ENCODE measurements at regions not wholly inside any gene's neighbourhood (a gene's known extent, or its start where the extent isn't known, plus 50 kb on each side); places are given as distances from the start of the nearest gene placed in this dataset.

DNA sequence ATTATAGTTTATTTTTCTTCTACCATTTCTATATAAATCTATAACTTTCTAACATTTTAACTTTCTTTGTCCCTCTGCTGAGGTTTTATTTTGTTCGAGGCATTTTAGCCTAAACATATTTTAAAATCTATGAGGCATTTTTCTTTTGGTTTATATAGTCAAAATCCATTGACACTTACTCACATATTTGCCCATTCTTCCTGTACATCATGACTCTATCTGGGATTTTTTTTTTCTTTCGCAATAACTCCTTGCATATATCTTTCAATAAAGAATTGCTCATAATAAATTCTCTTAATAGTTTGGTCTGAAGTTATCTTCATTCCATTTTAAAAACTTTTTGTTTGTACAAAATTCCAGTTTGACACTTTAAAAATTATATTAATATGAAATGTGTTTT, 632.3 kb downstream of the TLE4 start:
- H3K27me3 Mint-ChIP-seq = no peaks in the 10 kb centered on the region
- H3K36me3 Mint-ChIP-seq (ENCODE audit: insufficient read depth) = no peaks in the 10 kb centered on the region
- DNase-seq (ENCODE audit: low spot score in 2 of 2) = no peak
- H3K27ac Mint-ChIP-seq (ENCODE audit: low read depth) = no peak overlapping the region
- H3K9me3 Mint-ChIP-seq = no peaks in the 10 kb centered on the region
- ATAC-seq (replicated peaks; ENCODE audit: extremely low read depth, poor library complexity, severe bottlenecking) = no peak
- H3K4me3 Mint-ChIP-seq = no peak overlapping the region
- no peaks in the 10 kb centered on the region for H3K4me1 Mint-ChIP-seq

DNA sequence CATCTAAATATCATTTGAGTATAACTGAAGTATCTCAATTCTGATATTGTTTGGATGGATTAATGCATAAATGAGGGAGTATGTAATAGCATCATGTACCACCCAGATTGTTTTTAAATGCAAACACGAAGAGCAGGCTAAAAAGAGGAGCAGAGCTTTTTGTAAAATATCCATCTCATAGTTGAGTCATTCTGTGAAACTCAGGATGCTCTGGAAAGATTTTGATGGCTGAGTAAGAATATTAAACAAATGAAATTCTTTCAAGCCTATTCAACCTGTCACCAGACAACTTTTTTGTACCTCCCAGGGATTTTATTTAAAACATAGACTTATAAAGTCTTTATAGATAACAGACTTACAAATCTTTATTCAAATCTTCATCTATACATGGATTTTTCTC, 625.9 kb downstream of the TLE4 start:
- DNase-seq (ENCODE audit: low spot score in 2 of 2) (no peak), ATAC-seq (replicated peaks; ENCODE audit: extremely low read depth, poor library complexity, severe bottlenecking) (no peak)
- H3K4me3 Mint-ChIP-seq = no peak overlapping the region
- no peaks in the 10 kb centered on the region for H3K27me3 Mint-ChIP-seq
- H3K4me1 Mint-ChIP-seq = no peaks in the 10 kb centered on the region
- H3K27ac Mint-ChIP-seq (ENCODE audit: low read depth) = no peak overlapping the region
- no peaks in the 10 kb centered on the region for H3K36me3 Mint-ChIP-seq (ENCODE audit: insufficient read depth)
- H3K9me3 Mint-ChIP-seq = no peaks in the 10 kb centered on the region

GRCh38 chr9:80191108-80191507, 619.3 kb downstream of the TLE4 start:
- H3K9me3 Mint-ChIP-seq = no peaks in the 10 kb centered on the region
- no peaks in the 10 kb centered on the region for H3K36me3 Mint-ChIP-seq (ENCODE audit: insufficient read depth)
- no peaks in the 10 kb centered on the region for H3K4me1 Mint-ChIP-seq
- H3K27me3 Mint-ChIP-seq = no peaks in the 10 kb centered on the region
- ATAC-seq (replicated peaks; ENCODE audit: extremely low read depth, poor library complexity, severe bottlenecking) = no peak
- H3K27ac Mint-ChIP-seq (ENCODE audit: low read depth) = no peak overlapping the region
- DNase-seq (ENCODE audit: low spot score in 2 of 2) = no peak
- no peak overlapping the region for H3K4me3 Mint-ChIP-seq

GRCh38 chr9:80188579-80188978, 616.8 kb downstream of the TLE4 start:
- DNase-seq (ENCODE audit: low spot score in 2 of 2) (no peak), ATAC-seq (replicated peaks; ENCODE audit: extremely low read depth, poor library complexity, severe bottlenecking) (no peak)
- H3K4me3 Mint-ChIP-seq = no peak overlapping the region
- H3K36me3 Mint-ChIP-seq (ENCODE audit: insufficient read depth) = no peaks in the 10 kb centered on the region
- H3K27me3 Mint-ChIP-seq = no peaks in the 10 kb centered on the region
- no peaks in the 10 kb centered on the region for H3K4me1 Mint-ChIP-seq
- no peaks in the 10 kb centered on the region for H3K9me3 Mint-ChIP-seq
- H3K27ac Mint-ChIP-seq (ENCODE audit: low read depth) = no peak overlapping the region

DNA sequence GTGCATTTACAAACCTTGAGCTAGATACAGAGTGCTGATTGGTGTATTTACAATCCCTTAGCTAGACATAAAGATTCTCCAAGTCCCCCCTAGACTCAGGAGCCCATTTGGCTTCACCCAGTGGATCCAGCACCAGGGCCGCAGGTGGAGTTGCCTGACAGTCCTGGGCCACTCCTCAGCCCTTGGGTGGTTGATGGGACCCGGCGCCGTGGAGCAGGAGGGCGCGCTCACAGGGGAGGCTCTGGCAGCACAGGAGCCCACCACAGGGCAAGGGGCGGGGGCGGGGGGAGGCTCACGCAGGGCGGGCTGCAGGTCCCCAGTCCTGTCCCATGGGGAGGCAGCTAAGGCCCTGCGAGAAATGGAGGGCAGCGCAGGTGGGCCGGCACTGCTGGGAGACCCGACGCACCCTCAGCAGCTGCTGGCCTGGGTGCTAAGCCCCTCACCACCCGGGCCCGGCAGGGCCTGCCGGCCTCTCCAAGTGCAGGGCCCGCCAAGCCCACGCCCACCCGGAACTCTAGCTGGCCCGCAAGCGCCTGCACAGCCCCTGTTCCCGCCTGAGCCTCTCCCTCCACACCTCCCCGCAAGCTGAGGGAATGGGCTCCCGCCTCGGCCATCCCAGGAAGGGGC, 613.5 kb downstream of the TLE4 start:
- Mint-ChIP-seq H3K9me3 (no peaks in the 10 kb centered on the region), H3K27ac (ENCODE audit: low read depth) (no peak overlapping the region), H3K4me3 (no peak overlapping the region), H3K27me3 (no peaks in the 10 kb centered on the region), H3K4me1 (no peaks in the 10 kb centered on the region), H3K36me3 (ENCODE audit: insufficient read depth) (no peaks in the 10 kb centered on the region)
- ATAC-seq (replicated peaks; ENCODE audit: extremely low read depth, poor library complexity, severe bottlenecking) (no peak), DNase-seq (ENCODE audit: low spot score in 2 of 2) (no peak)

- no peaks in the 10 kb centered on the region for H3K27me3 Mint-ChIP-seq
- no peaks in the 10 kb centered on the region for H3K36me3 Mint-ChIP-seq (ENCODE audit: insufficient read depth)
- no peak overlapping the region for H3K4me3 Mint-ChIP-seq
- ATAC-seq (replicated peaks; ENCODE audit: extremely low read depth, poor library complexity, severe bottlenecking) (no peak), DNase-seq (ENCODE audit: low spot score in 2 of 2) (no peak)
- H3K27ac Mint-ChIP-seq (ENCODE audit: low read depth) = no peak overlapping the region
- H3K9me3 Mint-ChIP-seq = no peaks in the 10 kb centered on the region
- H3K4me1 Mint-ChIP-seq = no peaks in the 10 kb centered on the region
These were observed 606.2 kb downstream of the TLE4 start for GRCh38 chr9:80177949-80178480.

- Mint-ChIP-seq H3K27me3 (no peaks in the 10 kb centered on the region), H3K9me3 (no peaks in the 10 kb centered on the region), H3K27ac (ENCODE audit: low read depth) (no peak overlapping the region), H3K4me3 (no peak overlapping the region), H3K36me3 (ENCODE audit: insufficient read depth) (no peaks in the 10 kb centered on the region), H3K4me1 (no peaks in the 10 kb centered on the region)
- ATAC-seq (replicated peaks; ENCODE audit: extremely low read depth, poor library complexity, severe bottlenecking) (no peak), DNase-seq (ENCODE audit: low spot score in 2 of 2) (no peak)
These were observed 603.8 kb downstream of the TLE4 start for GRCh38 chr9:80175286-80176150.

- no peaks in the 10 kb centered on the region for H3K4me1 Mint-ChIP-seq
- no peaks in the 10 kb centered on the region for H3K36me3 Mint-ChIP-seq (ENCODE audit: insufficient read depth)
- no peak overlapping the region for H3K27ac Mint-ChIP-seq (ENCODE audit: low read depth)
- H3K4me3 Mint-ChIP-seq = no peak overlapping the region
- no peaks in the 10 kb centered on the region for H3K27me3 Mint-ChIP-seq
- H3K9me3 Mint-ChIP-seq = no peaks in the 10 kb centered on the region
- DNase-seq (ENCODE audit: low spot score in 2 of 2) (no peak), ATAC-seq (replicated peaks; ENCODE audit: extremely low read depth, poor library complexity, severe bottlenecking) (no peak)
These were observed 592.1 kb downstream of the TLE4 start for GRCh38 chr9:80163889-80164288.

DNA sequence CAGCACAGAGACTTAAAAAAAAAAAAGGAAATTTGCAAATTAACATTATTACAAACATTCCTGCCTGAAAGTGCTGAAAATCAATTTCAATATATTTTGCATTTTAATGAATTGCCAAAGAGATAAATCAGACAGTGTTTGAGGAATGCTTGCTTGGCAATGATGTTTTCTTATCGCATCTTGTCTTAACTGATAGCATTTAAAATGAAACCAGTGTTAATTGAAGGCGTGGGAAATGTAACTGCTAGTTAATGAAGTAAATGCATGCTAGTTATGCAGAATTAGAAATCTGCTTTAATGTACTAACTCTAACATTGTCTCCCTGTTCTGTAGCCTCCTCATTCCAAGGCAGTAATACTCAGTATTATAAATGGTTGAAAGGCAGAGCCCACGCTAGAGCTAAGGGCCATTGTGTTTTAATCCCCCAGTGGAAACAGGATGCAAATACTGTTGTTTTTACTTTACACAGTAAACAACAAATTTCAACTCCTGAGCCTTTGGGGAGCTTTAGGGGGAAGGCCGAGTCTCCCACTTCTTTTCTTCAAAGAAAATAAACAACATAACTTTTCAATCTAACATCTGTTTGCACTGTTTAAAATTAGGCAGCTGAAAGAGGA, 586.9 kb downstream of the TLE4 start:
- Mint-ChIP-seq H3K9me3 (no peaks in the 10 kb centered on the region), H3K4me3 (no peak overlapping the region), H3K36me3 (ENCODE audit: insufficient read depth) (no peaks in the 10 kb centered on the region), H3K27me3 (no peaks in the 10 kb centered on the region), H3K27ac (ENCODE audit: low read depth) (no peak overlapping the region), H3K4me1 (no peaks in the 10 kb centered on the region)
- no peak for ATAC-seq (replicated peaks; ENCODE audit: extremely low read depth, poor library complexity, severe bottlenecking)
- DNase-seq (ENCODE audit: low spot score in 2 of 2) = no peak

GRCh38 chr9:80158131-80158530, 586.4 kb downstream of the TLE4 start:
- H3K27me3 Mint-ChIP-seq = no peaks in the 10 kb centered on the region
- DNase-seq (ENCODE audit: low spot score in 2 of 2) (no peak), ATAC-seq (replicated peaks; ENCODE audit: extremely low read depth, poor library complexity, severe bottlenecking) (no peak)
- no peaks in the 10 kb centered on the region for H3K9me3 Mint-ChIP-seq
- H3K36me3 Mint-ChIP-seq (ENCODE audit: insufficient read depth) = no peaks in the 10 kb centered on the region
- no peak overlapping the region for H3K27ac Mint-ChIP-seq (ENCODE audit: low read depth)
- no peak overlapping the region for H3K4me3 Mint-ChIP-seq
- H3K4me1 Mint-ChIP-seq = no peaks in the 10 kb centered on the region

DNA sequence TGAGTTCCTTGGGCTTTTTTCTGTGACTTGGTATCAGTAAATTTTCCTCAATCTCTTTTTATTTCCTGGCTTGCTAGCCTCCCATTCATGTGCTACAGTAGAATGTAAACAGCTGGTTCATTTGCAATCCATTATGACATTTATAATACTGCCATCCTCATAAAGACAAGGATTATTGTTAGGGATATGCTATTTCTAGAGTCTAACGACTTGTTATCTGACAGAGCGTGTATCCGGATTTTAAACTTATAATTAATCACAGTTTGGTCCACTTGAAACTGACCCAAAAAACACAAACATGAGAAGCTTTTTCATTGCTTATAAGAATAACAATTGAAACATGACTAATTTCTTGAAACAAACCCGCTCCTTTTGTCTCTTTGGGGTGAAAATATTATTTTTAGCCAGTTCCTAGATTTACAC, 585.8 kb downstream of the TLE4 start:
- H3K27me3 Mint-ChIP-seq = no peaks in the 10 kb centered on the region
- no peaks in the 10 kb centered on the region for H3K36me3 Mint-ChIP-seq (ENCODE audit: insufficient read depth)
- no peak overlapping the region for H3K27ac Mint-ChIP-seq (ENCODE audit: low read depth)
- no peaks in the 10 kb centered on the region for H3K9me3 Mint-ChIP-seq
- H3K4me3 Mint-ChIP-seq = no peak overlapping the region
- H3K4me1 Mint-ChIP-seq = no peaks in the 10 kb centered on the region
- no peak for ATAC-seq (replicated peaks; ENCODE audit: extremely low read depth, poor library complexity, severe bottlenecking)
- DNase-seq (ENCODE audit: low spot score in 2 of 2) = no peak

DNA sequence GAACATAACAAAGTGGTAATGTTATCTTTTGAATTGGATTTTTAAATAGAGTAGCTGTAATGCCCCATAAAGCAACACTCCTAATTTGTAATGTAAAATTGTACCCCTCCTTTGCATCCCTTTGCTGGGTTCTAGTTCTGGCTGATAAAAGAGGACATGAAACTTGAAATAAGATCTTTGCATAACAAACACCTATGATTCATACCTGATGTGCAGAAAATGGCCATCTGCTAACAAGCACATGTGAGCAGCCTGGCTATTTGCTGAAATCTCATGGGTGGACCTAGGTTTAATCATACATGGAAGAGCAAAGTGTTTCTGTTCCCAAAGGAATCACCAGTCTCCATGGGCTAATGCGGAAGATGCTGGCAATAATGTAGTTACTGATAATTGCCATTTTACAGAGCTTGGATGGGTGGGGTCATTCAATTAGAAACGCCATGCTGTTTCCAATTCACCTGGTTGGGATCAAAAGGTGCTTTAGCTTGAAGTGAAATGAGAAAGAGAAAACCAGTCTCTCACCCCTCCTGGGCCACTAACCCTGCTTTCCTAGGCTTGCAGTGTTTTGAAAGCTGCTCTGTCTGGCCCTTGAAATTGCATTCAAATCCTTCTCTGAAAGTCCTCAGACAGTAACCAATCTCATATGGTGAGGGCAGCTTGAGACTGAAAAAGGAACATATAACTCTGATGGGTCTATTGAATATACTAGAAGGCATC, 585.1 kb downstream of the TLE4 start:
- ATAC-seq (replicated peaks; ENCODE audit: extremely low read depth, poor library complexity, severe bottlenecking) (no peak), DNase-seq (ENCODE audit: low spot score in 2 of 2) (no peak)
- Mint-ChIP-seq H3K27me3 (no peaks in the 10 kb centered on the region), H3K4me3 (no peak overlapping the region), H3K27ac (ENCODE audit: low read depth) (no peak overlapping the region), H3K36me3 (ENCODE audit: insufficient read depth) (no peaks in the 10 kb centered on the region), H3K4me1 (no peaks in the 10 kb centered on the region), H3K9me3 (no peaks in the 10 kb centered on the region)

Measured in central memory CD8-positive, alpha-beta T cell (primary cell).